IMR-90 (cell line): ENCODE measurements at regions not wholly inside any gene's neighbourhood (a gene's known extent, or its start where the extent isn't known, plus 50 kb on each side); places are given as distances from the start of the nearest gene placed in this dataset.

Experiments
- ATAC-seq: fragments of 200-7000 bp; cut with Tn5 transposase; 2 replicates; pipeline ENCODE4 v1.9.1; 2020; ENCODE audit warnings: low read depth, mild to moderate bottlenecking, moderate library complexity
- BruUV-seq: library from RNA; stranded (reverse); fragments of 400-500 nt; replicated peaks from 2 replicates; lab custom pipeline; 2021; lab: Mats Ljungman, UMichigan
- CTCF ChIA-PET: fragments of 300-600 bp; formaldehyde crosslinking; extraction: SDS; loops from one replicate; lab custom pipeline; 2021; ENCODE audit warnings: antibody characterized with exemption; lab: Yijun Ruan, JAX
- POLR2A ChIA-PET: fragments of 300-600 bp; sonication (Branson Sonifier 250); formaldehyde crosslinking; loops from one replicate; lab custom pipeline; 2022; ENCODE audit warnings: antibody characterized with exemption; ENCODE audit not compliant: unreplicated experiment; lab: Charles Lee
- DNase-seq: peaks from one replicate; pipeline ENCODE4 v3.0.0; 2013
- H2AFZ ChIP-seq: replicated peaks from 2 replicates; pipeline ENCODE3; 2013; ENCODE audit warnings: low read length, mild to moderate bottlenecking; ENCODE audit not compliant: poor library complexity
- H2AK5ac ChIP-seq: 2 replicates; pipeline ENCODE4 v1.6.1; 2013; ENCODE audit warnings: low read depth, low read length, inconsistent platforms
- H2AK9ac ChIP-seq: replicated peaks from 2 replicates; pipeline ENCODE3; 2013; ENCODE audit warnings: mild to moderate bottlenecking, low read depth, low read length, moderate library complexity; ENCODE audit not compliant: poor library complexity
- H2BK120ac ChIP-seq: 2 replicates; pipeline ENCODE4 v1.6.1; 2013; ENCODE audit warnings: low read depth, low read length, inconsistent platforms
- H2BK15ac ChIP-seq: 3 replicates; pipeline ENCODE4 v1.6.1; 2013; ENCODE audit warnings: low read depth, low read length, inconsistent platforms
- H2BK20ac ChIP-seq: 2 replicates; pipeline ENCODE4 v1.6.1; 2013; ENCODE audit warnings: low read depth, mild to moderate bottlenecking, inconsistent platforms, low read length, moderate library complexity
- H2BK5ac ChIP-seq: 2 replicates; pipeline ENCODE4 v1.6.1; 2013; ENCODE audit warnings: mild to moderate bottlenecking, low read depth, low read length, inconsistent platforms; ENCODE audit not compliant: poor library complexity, severe bottlenecking
- H3K14ac ChIP-seq: replicated peaks from 2 replicates; pipeline ENCODE4 v1.6.1; 2013; ENCODE audit warnings: low read depth, low read length, inconsistent platforms
- H3K18ac ChIP-seq: 2 replicates; pipeline ENCODE4 v1.6.1; 2013; ENCODE audit warnings: low read depth, low read length, control low read depth
- H3K23ac ChIP-seq: 2 replicates; pipeline ENCODE4 v1.6.1; 2013; ENCODE audit warnings: low read depth, low read length, inconsistent platforms
- H3K27ac ChIP-seq: 2 replicates; pipeline ENCODE4 v1.5.1; 2013; ENCODE audit warnings: mild to moderate bottlenecking, control low read depth, low read length; ENCODE audit not compliant: insufficient read depth
- H3K27me3 ChIP-seq: 2 replicates; pipeline ENCODE4 v1.6.1; 2013; ENCODE audit warnings: low read length; ENCODE audit not compliant: control insufficient read depth, insufficient read depth
- H3K36me3 ChIP-seq: 2 replicates; pipeline ENCODE4 v1.6.1; 2013; ENCODE audit warnings: low read length, mixed read lengths; ENCODE audit not compliant: control insufficient read depth, insufficient read depth
- H3K4ac ChIP-seq: 2 replicates; pipeline ENCODE4 v1.6.1; 2013; ENCODE audit warnings: low read depth, low read length, inconsistent platforms
- H3K4me1 ChIP-seq: 2 replicates; pipeline ENCODE4 v1.6.1; 2013; ENCODE audit warnings: low read length, mixed read lengths; ENCODE audit not compliant: control insufficient read depth, insufficient read depth
- H3K4me2 ChIP-seq: 2 replicates; pipeline ENCODE4 v1.6.1; 2013; ENCODE audit warnings: low read depth, mild to moderate bottlenecking, control low read depth, low read length, moderate library complexity
- H3K4me3 ChIP-seq: 2 replicates; pipeline ENCODE4 v1.5.1; 2013; ENCODE audit warnings: low read depth, mild to moderate bottlenecking, control low read depth, low read length, moderate library complexity; ENCODE audit not compliant: insufficient read depth
- H3K56ac ChIP-seq: 2 replicates; pipeline ENCODE4 v1.6.1; 2013; ENCODE audit warnings: low read length, inconsistent platforms; ENCODE audit not compliant: insufficient read depth; ENCODE audit errors: extremely low read depth
- H3K79me1 ChIP-seq, 2 experiments: 2 replicates each; pipeline ENCODE4 v1.6.1; 2013; ENCODE audit warnings: low read length in 2 of 2, inconsistent platforms in 1 of 2, low read depth in 1 of 2
- H3K9ac ChIP-seq: 2 replicates; pipeline ENCODE4 v1.6.1; 2013; ENCODE audit warnings: low read depth, low read length, control low read depth
- H3K9me1 ChIP-seq: 2 replicates; pipeline ENCODE4 v1.6.1; 2013; ENCODE audit warnings: low read length, inconsistent platforms; ENCODE audit not compliant: insufficient read depth
- H3K9me3 ChIP-seq: 2 replicates; pipeline ENCODE4 v1.6.1; 2013; ENCODE audit warnings: low read length; ENCODE audit not compliant: control insufficient read depth, insufficient read depth
- H4K20me1 ChIP-seq: 2 replicates; pipeline ENCODE4 v1.6.1; 2013; ENCODE audit warnings: low read length, inconsistent platforms; ENCODE audit not compliant: insufficient read depth
- H4K5ac ChIP-seq: 2 replicates; pipeline ENCODE4 v1.6.1; 2013; ENCODE audit warnings: mild to moderate bottlenecking, low read depth, low read length, control low read depth
- H4K8ac ChIP-seq, 2 experiments: 2 replicates each; pipeline ENCODE4 v1.6.1; 2013; ENCODE audit warnings: low read depth in 2 of 2, low read length in 2 of 2, control low read depth in 1 of 2, inconsistent platforms in 1 of 2
- H4K91ac ChIP-seq: 2 replicates; pipeline ENCODE4 v1.6.1; 2013; ENCODE audit warnings: low read depth, low read length, inconsistent platforms; ENCODE audit not compliant: insufficient read depth
- MAZ ChIP-seq: IDR thresholded peaks from 2 replicates; pipeline ENCODE4 v1.6.1; 2012; ENCODE audit warnings: low read depth, mild to moderate bottlenecking, low read length, improper control_type of control experiment, moderate library complexity, borderline replicate concordance
- NFE2L2 ChIP-seq: fragments of 150-350 bp; IDR thresholded peaks from 2 replicates; pipeline ENCODE4 v1.6.1; 2016; ENCODE audit warnings: low read depth, mild to moderate bottlenecking, low read length
- WGBS, 2 experiments: methylation state at CpG; one replicate each; pipeline versions ENCODE4 v1.1.5 to v1.1.7; 2013; ENCODE audit warnings: missing lambda C conversion rate in 2 of 2; ENCODE audit not compliant: insufficient read length in 1 of 2; ENCODE audit errors: extremely low coverage in 2 of 2; 5-methylcytosine and 5-hydroxymethylcytosine counted together
- dilution Hi-C: fragments of 300-500 bp; cut with HindIII; formaldehyde crosslinking; loops from one replicate; pipeline ENCODE4 v1.14.3; 2018; ENCODE audit warnings: low sequenced_read_pairs; ENCODE audit not compliant: unreplicated experiment
- in situ Hi-C: fragments of 300-500 bp; cut with MboI; formaldehyde crosslinking; loops from 3 replicates; pipeline ENCODE4 v1.14.3; 2019; ENCODE audit warnings: low sequenced_read_pairs, inconsistent platforms, mixed read lengths
- intact Hi-C: fragments of 100-400 bp; cut with micrococcal nuclease; formaldehyde crosslinking; loops from 2 replicates; pipeline ENCODE4 v1.10.0; 2022
- TF ChIP-seq, protein P1 (sequence below): fragments of 150-350 bp; IDR thresholded peaks from 2 replicates; pipeline ENCODE4 v1.6.1; 2017; ENCODE audit warnings: mild to moderate bottlenecking, antibody characterized with exemption, low read length, low read depth

DNA sequence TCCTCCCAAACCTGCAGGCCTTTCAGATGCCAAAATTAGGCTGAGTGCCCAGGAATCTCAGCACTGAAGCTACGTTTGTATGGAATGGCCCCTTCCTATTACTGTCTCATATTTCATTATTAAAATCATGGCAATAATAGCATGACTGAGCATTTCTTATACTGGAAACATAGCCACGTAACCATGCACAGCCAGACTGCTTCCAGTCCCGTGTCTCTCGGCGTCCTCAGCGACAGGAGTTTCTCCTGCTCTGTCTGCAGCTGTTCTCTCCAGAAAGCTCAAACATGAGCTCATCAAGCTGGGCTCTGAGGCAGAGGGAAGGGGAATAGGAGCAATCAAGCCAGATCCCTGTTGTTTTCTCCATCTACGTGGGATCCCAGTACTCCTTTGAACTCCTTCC is 104.0 kb downstream of the CDC7 start:
- no peaks in the 10 kb centered on the region for H3K36me3 ChIP-seq
- intact Hi-C loops = no loop called here
- H4K20me1 ChIP-seq = no peaks in the 10 kb centered on the region
- peak overlapping the region; percentile 74 for H2AFZ ChIP-seq
- in situ Hi-C loops = no loop called here
- H3K18ac ChIP-seq = peak overlapping the region; percentile 93
- peak overlapping the region; percentile 13 to 59; a peak in 2 of 4 replicates for H4K8ac ChIP-seq
- dilution Hi-C loops = no loop called here
- no peak overlapping the region for H3K4me3 ChIP-seq
- ChIA-PET POLR2A (no interaction called here), CTCF (no interaction called here)
- peak; percentile 60 for DNase-seq
- peak overlapping the region; percentile 41; the same call in 1 of the 2 replicates for H2BK120ac ChIP-seq
- H2AK9ac ChIP-seq = no peak overlapping the region
- peak overlapping the region; percentile 9 for H4K5ac ChIP-seq
- BruUV-seq = no TSS peak
- WGBS, 2 experiments = 60% methylated on average over 1 of the region's 7 CpGs; no CpG with 5 or more reads in 1 of the 2 experiments
- peak overlapping the region; percentile 29; the same call in 1 of the 2 replicates for H2AK5ac ChIP-seq
- TF ChIP-seq, protein P1, sequence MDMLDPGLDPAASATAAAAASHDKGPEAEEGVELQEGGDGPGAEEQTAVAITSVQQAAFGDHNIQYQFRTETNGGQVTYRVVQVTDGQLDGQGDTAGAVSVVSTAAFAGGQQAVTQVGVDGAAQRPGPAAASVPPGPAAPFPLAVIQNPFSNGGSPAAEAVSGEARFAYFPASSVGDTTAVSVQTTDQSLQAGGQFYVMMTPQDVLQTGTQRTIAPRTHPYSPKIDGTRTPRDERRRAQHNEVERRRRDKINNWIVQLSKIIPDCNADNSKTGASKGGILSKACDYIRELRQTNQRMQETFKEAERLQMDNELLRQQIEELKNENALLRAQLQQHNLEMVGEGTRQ = no peak
- TF ChIP-seq NFE2L2 (peak; percentile 77), MAZ (no peak)
- H3K4me2 ChIP-seq = no peak overlapping the region
- H3K56ac ChIP-seq = no peak overlapping the region
- 0 out of 3 replicates have a peak overlapping the region, but pooled peaks have one; percentile 2 for H2BK15ac ChIP-seq
- H3K9me1 ChIP-seq = peaks cover 11% of the 10 kb centered on the region; the same call in 1 of the 2 replicates
- no peak overlapping the region for H2BK5ac ChIP-seq
- no peaks in the 10 kb centered on the region for H3K79me1 ChIP-seq
- no peak overlapping the region for H3K9ac ChIP-seq
- ATAC-seq = peak; percentile 30; the same call in 1 of the 2 replicates
- H3K23ac ChIP-seq = peak overlapping the region; percentile 36; the same call in 1 of the 2 replicates
- H4K91ac ChIP-seq = no peak overlapping the region
- H3K4ac ChIP-seq = peak overlapping the region; percentile 22
- peak overlapping the region; percentile 27; the same call in 1 of the 2 replicates for H2BK20ac ChIP-seq
- H3K9me3 ChIP-seq = no peaks in the 10 kb centered on the region
- H3K27me3 ChIP-seq = no peaks in the 10 kb centered on the region
- H3K27ac ChIP-seq = peak overlapping the region; percentile 6; the same call in 1 of the 2 replicates
- H3K4me1 ChIP-seq = peaks cover 4% of the 10 kb centered on the region
- H3K14ac ChIP-seq = peak overlapping the region; percentile 38; the same call in 1 of the 2 replicates
